ENCODE measurements at regions not wholly inside any gene's neighbourhood (a gene's known extent, or its start where the extent isn't known, plus 50 kb on each side); places are given as distances from the start of the nearest gene placed in this dataset.

GRCh38 chr10:32148864-32149251, 92.6 kb upstream of the KIF5B start:
- DNase-seq (ENCODE audit: insufficient read length, low spot score) (no peak), FAIRE-seq (no peak)
- TF ChIP-seq CTCF (IDR thresholded peaks at IDR 0.05; ENCODE audit: insufficient read depth, missing control alignments) = no peak

GRCh38 chr10:32147730-32148129, 91.5 kb upstream of the KIF5B start:
- no peak for TF ChIP-seq CTCF (IDR thresholded peaks at IDR 0.05; ENCODE audit: insufficient read depth, missing control alignments)
- FAIRE-seq (no peak), DNase-seq (ENCODE audit: insufficient read length, low spot score) (no peak)

DNA sequence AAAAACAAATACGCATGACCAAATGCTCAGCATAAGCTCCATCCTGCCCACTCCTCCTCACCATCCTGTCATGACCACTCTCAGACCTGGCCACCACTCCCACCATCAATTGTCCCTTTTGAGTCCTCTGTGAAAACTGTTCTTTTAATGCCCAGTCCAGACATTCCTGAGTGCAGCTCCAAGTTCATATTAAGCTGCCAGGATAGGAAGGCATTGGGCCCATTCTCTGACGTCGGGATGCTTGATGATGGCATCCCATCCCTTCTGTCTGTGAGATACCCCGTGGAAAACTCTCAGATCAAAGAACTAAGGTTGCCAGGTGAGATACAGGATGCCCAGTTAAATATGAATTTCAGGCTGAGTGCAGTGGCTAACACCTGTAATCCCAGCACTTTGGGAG, 89.9 kb upstream of the KIF5B start:
- no peak for TF ChIP-seq CTCF (IDR thresholded peaks at IDR 0.05; ENCODE audit: insufficient read depth, missing control alignments)
- FAIRE-seq = no peak
- no peak for DNase-seq (ENCODE audit: insufficient read length, low spot score)

DNA sequence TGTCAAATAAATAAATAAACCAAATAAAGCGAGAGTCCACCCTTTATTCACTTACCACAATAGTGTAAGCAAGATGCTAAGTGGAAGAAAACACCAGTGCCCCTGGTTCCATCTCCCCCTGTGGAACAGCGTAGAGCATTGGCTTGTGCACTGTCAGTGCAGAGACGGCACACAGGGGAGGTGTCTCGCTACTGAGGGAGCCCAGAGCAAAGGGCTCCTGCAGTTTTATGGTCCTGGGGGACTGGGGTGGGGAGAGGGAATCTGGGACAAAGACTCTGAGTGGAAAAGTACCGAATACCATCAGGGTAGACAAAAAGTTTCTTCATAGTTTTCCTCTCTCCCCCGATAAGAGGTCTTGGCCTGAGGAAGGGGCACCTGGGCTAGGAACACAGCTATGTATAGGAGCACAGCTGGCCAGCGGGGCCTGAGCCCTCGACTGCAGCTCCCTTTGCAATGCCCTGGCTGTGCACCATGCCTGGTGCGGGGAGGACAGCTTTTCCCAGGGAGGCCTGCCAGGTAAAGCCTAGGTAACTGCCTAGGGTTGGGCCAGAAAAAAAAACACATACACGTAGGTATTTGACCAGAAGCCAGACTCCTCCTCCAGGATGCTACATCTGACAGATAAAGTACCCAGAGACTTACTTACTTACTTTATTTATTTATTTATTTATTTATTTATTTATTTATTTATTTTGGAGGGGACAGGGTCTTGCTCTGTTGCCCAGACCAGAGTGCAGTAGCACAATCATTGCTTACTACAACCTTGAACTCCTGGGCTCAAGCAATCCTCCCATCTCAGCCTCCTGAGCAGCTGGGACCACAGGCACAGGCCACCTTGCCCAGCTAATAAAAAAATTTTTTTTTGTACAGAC, 88.8 kb upstream of the KIF5B start:
- no peak for TF ChIP-seq CTCF (IDR thresholded peaks at IDR 0.05; ENCODE audit: insufficient read depth, missing control alignments)
- DNase-seq (ENCODE audit: insufficient read length, low spot score) (no peak), FAIRE-seq (no peak)

GRCh38 chr10:32143302-32143847, 87.2 kb upstream of the KIF5B start:
- DNase-seq (ENCODE audit: insufficient read length, low spot score) (no peak), FAIRE-seq (no peak)
- TF ChIP-seq CTCF (IDR thresholded peaks at IDR 0.05; ENCODE audit: insufficient read depth, missing control alignments) = no peak

DNA sequence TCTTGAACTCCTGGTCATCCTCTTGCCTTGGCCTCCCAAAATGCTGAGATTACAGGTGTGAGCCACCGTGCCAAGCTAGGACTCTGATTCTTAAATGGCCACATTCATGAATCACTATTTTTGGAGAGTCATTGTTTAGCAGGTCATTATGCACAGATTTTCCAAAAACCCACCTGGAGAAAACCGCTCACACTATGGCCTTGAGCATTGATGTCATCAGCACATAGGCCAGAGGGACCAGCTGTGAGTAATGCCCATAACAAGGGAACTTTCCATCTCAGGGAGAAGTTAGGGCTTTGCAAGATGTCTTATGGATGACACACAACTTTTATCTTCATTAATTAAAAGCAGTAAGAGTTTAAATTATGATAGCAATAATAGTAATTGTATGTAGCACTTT, 86.4 kb upstream of the KIF5B start:
- FAIRE-seq (no peak), DNase-seq (ENCODE audit: insufficient read length, low spot score) (no peak)
- TF ChIP-seq CTCF (IDR thresholded peaks at IDR 0.05; ENCODE audit: insufficient read depth, missing control alignments) = no peak
